ENCODE measurements at regions not wholly inside any gene's neighbourhood (a gene's known extent, or its start where the extent isn't known, plus 50 kb on each side); places are given as distances from the start of the nearest gene placed in this dataset.
A peak's percentile ranks its signal among the peaks of the same experiment; 100 is the strongest.

DNA sequence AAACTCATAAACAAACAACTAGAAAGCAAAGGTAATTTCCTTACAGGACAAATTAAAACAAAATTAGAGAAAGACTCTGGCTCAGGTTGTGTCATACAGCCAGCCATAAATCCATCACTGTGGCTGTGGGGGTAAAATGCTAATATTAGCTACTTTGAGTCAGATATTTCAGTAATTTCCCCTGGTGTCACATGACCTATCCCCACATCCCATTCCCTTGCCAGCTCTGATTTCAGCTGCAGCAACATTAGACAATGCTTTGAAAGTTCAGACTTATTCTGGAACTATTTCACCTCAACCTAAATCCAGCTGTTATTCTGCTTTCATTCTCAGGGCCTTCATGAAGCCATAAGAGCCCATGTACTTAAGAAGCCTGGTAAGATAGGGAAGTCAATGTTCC lies 55.3 kb downstream of the RPL10L start:
- no peak overlapping the region for H3K4me3 Mint-ChIP-seq (ENCODE audit: unreplicated experiment)
- DNase-seq (ENCODE audit: unreplicated experiment): no peak
- TF ChIP-seq, protein P1, sequence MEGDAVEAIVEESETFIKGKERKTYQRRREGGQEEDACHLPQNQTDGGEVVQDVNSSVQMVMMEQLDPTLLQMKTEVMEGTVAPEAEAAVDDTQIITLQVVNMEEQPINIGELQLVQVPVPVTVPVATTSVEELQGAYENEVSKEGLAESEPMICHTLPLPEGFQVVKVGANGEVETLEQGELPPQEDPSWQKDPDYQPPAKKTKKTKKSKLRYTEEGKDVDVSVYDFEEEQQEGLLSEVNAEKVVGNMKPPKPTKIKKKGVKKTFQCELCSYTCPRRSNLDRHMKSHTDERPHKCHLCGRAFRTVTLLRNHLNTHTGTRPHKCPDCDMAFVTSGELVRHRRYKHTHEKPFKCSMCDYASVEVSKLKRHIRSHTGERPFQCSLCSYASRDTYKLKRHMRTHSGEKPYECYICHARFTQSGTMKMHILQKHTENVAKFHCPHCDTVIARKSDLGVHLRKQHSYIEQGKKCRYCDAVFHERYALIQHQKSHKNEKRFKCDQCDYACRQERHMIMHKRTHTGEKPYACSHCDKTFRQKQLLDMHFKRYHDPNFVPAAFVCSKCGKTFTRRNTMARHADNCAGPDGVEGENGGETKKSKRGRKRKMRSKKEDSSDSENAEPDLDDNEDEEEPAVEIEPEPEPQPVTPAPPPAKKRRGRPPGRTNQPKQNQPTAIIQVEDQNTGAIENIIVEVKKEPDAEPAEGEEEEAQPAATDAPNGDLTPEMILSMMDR (IDR thresholded peaks at IDR 0.05; ENCODE audit: unreplicated experiment): no peak
- H3K9me3 Mint-ChIP-seq (ENCODE audit: unreplicated experiment): no peaks in the 10 kb centered on the region
- ChIA-PET CTCF (no interaction called here), POLR2A (no interaction called here)
- H3K36me3 Mint-ChIP-seq (ENCODE audit: insufficient read depth, unreplicated experiment): no peaks in the 10 kb centered on the region
- H3K27me3 Mint-ChIP-seq (ENCODE audit: insufficient read depth, unreplicated experiment): peaks cover 39% of the 10 kb centered on the region
- BruUV-seq (replicated peaks): no TSS peak
- H3K27ac Mint-ChIP-seq (ENCODE audit: low read depth, unreplicated experiment): no peak overlapping the region
- intact Hi-C loops (cut with micrococcal nuclease): no loop called here
- no peaks in the 10 kb centered on the region for H3K4me1 Mint-ChIP-seq (ENCODE audit: insufficient read depth, unreplicated experiment)

DNA sequence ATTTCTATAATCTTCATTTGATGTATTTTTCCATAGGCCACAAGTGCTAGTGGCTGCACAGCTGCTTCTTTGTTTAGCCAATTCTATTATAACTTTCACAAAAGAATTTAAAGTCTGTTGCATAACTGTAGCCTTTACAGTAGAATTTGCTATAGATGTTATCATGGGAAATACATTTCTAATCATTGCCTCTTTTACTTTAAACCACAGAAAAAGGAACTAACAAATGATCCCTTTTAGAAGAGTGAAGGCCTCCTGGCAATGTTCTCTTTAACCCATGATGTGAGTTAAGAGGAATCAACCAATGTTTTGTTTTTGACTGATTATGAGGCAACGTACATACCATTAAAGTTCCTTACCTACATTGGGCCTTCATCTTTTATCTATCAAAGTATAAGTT lies 68.8 kb downstream of the RPL10L start:
- Mint-ChIP-seq H3K4me1 (ENCODE audit: insufficient read depth, unreplicated experiment) (no peaks in the 10 kb centered on the region), H3K27ac (ENCODE audit: low read depth, unreplicated experiment) (no peak overlapping the region), H3K27me3 (ENCODE audit: insufficient read depth, unreplicated experiment) (peaks cover 22% of the 10 kb centered on the region), H3K36me3 (ENCODE audit: insufficient read depth, unreplicated experiment) (no peaks in the 10 kb centered on the region), H3K4me3 (ENCODE audit: unreplicated experiment) (no peak overlapping the region), H3K9me3 (ENCODE audit: unreplicated experiment) (no peaks in the 10 kb centered on the region)
- TF ChIP-seq, protein P1 (IDR thresholded peaks at IDR 0.05; ENCODE audit: unreplicated experiment): no peak
- intact Hi-C loops (cut with micrococcal nuclease): no loop called here
- no TSS peak for BruUV-seq (replicated peaks)
- ChIA-PET POLR2A (no interaction called here), CTCF (interaction anchor here (1.2 kb wide), 1 partner anchor 12 kb away, joined by 3 read pairs; no protein-coding TSS in a partner anchor)
- no peak for DNase-seq (ENCODE audit: unreplicated experiment)

DNA sequence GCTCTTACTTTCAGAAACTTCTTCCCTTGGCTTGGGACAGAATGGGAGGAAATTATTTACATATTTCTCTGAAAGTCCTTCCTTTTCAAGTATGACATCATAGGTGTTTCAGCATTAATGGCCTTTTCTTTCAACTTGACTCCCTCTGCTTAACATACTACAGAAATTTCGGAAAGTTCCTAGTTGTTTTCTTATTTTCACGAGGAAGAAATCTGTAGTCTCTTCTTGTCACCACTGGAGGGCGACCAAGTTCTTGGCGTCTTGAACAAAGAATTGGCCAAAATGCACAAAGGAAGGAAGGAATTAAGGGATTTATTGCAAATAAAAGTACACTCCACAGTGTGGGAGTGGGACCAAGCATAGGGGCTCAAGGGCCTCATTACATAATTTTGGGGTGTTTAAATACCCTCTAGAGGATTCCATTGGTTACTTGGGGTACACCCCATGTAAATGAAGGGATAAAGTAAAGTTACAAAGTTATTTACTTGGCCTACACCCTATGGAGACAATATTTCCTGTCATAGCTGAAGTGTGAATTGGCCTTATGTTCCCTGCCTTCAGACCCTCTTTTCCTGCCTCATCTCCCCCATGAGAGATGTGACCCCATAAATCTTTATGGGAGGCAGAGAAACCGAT lies 70.4 kb downstream of the RPL10L start:
- ChIA-PET CTCF (interaction anchor here (0.6 to 2.1 kb wide), 17 partner anchors 9 to 1399 kb away, joined by 3 to 11 read pairs (median 3); no protein-coding TSS in a partner anchor), POLR2A (interaction anchor here (0.6 kb wide), 1 partner anchor 19 kb away, joined by 3 read pairs; no protein-coding TSS in a partner anchor)
- DNase-seq (ENCODE audit: unreplicated experiment): peak; percentile 63
- H3K27ac Mint-ChIP-seq (ENCODE audit: low read depth, unreplicated experiment): no peak overlapping the region
- peaks cover 38% of the 10 kb centered on the region for H3K27me3 Mint-ChIP-seq (ENCODE audit: insufficient read depth, unreplicated experiment)
- no peaks in the 10 kb centered on the region for H3K9me3 Mint-ChIP-seq (ENCODE audit: unreplicated experiment)
- TF ChIP-seq, protein P1 (IDR thresholded peaks at IDR 0.05; ENCODE audit: unreplicated experiment): peak; percentile 60
- no peaks in the 10 kb centered on the region for H3K36me3 Mint-ChIP-seq (ENCODE audit: insufficient read depth, unreplicated experiment)
- H3K4me1 Mint-ChIP-seq (ENCODE audit: insufficient read depth, unreplicated experiment): no peaks in the 10 kb centered on the region
- H3K4me3 Mint-ChIP-seq (ENCODE audit: unreplicated experiment): no peak overlapping the region
- BruUV-seq (replicated peaks): no TSS peak
- intact Hi-C loops (cut with micrococcal nuclease): loop anchor here (1.0 kb wide), 1 partner anchor 697 kb away; no protein-coding TSS in a partner anchor

DNA sequence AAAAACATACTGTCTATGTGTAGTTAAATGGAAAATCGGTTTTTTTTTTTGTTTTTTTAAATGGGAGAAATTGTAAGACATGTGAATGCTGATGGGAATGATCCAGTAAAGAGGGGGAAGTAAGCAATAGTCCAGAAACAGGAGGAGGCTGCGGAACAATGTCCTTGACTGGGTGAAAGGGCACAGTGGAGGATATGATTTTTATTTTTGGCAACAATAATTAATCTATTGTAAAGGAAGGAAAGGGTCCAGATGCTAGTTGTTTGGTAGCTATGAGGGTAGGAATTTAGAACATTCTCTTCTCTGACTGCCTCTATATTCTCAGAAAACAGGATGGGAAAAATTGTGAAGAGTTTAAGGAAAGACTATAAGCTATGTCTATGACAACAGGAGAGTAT lies 76.6 kb downstream of the RPL10L start:
- DNase-seq (ENCODE audit: unreplicated experiment): no peak
- Mint-ChIP-seq H3K27ac (ENCODE audit: low read depth, unreplicated experiment) (no peak overlapping the region), H3K36me3 (ENCODE audit: insufficient read depth, unreplicated experiment) (no peaks in the 10 kb centered on the region), H3K9me3 (ENCODE audit: unreplicated experiment) (no peaks in the 10 kb centered on the region), H3K4me1 (ENCODE audit: insufficient read depth, unreplicated experiment) (no peaks in the 10 kb centered on the region), H3K27me3 (ENCODE audit: insufficient read depth, unreplicated experiment) (peaks cover 77% of the 10 kb centered on the region), H3K4me3 (ENCODE audit: unreplicated experiment) (no peak overlapping the region)
- intact Hi-C loops (cut with micrococcal nuclease): no loop called here
- CTCF ChIA-PET: interaction anchor here (1.6 kb wide), 1 partner anchor 10 kb away, joined by 7 read pairs; no protein-coding TSS in a partner anchor
- BruUV-seq (replicated peaks): no TSS peak
- POLR2A ChIA-PET: no interaction called here
- TF ChIP-seq, protein P1 (IDR thresholded peaks at IDR 0.05; ENCODE audit: unreplicated experiment): no peak

All from MCF 10A (cell line).